HFF-Myc (cell line): ENCODE measurements at regions not wholly inside any gene's neighbourhood (a gene's known extent, or its start where the extent isn't known, plus 50 kb on each side); places are given as distances from the start of the nearest gene placed in this dataset.

ENCODE experiments used
- DNase-seq: peaks from one replicate; pipeline ENCODE4 v3.0.0-alpha.2; 2011; ENCODE audit warnings: low read depth; ENCODE audit errors: extremely low read depth
- H3K4me3 ChIP-seq: replicated peaks from 2 replicates; pipeline ENCODE4 v1.5.1; 2011; ENCODE audit warnings: low read depth, mild to moderate bottlenecking, control low read depth, low read length
- CTCF ChIP-seq: IDR thresholded peaks from 2 replicates; pipeline ENCODE4 v1.5.1; 2012; ENCODE audit warnings: mild to moderate bottlenecking, low read depth, low read length, control low read depth; ENCODE audit errors: missing control alignments

DNA sequence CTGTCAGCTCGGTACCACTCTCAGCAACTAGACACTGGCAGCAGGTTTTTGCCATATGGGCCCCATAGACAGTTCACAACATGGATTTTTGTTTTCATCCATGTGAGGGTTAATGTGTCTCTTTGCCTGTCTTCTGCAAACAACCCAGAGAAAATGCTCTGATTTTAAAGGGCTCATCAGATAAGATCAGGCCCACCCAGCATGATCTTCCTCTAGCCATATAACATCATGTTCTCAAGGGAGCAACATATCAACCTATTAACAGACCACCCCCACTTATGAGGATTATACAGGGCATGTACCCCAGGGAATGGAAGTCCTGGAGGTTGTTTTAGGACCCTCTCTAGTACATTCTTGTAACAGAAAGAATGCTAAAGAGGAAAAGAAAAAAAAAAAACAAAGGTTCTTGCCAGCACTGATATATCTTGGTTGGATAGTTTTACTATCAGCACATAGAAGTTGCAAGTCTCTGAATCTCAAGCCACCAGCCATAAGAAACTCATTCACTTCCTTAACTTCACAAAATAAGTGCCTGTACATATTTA lies 1015.1 kb downstream of the TLE4 start:
- no peak for DNase-seq

GRCh38 chr9:80571953-80572352 lies 1000.2 kb downstream of the TLE4 start:
- DNase-seq = no peak
- no peak for TF ChIP-seq CTCF
- no peak overlapping the region for H3K4me3 ChIP-seq

More for the DNA sequence above, 1015.1 kb downstream of the TLE4 start:
- no peak overlapping the region for H3K4me3 ChIP-seq
- no peak for TF ChIP-seq CTCF

- no peak for TF ChIP-seq CTCF
Measured at GRCh38 chr9:80569236-80569635, 997.5 kb downstream of the TLE4 start.

GRCh38 chr9:80561526-80561925 lies 989.8 kb downstream of the TLE4 start:
- no peak for DNase-seq
- no peak for TF ChIP-seq CTCF

More at GRCh38 chr9:80569236-80569635, 997.5 kb downstream of the TLE4 start:
- H3K4me3 ChIP-seq = no peak overlapping the region
- no peak for DNase-seq

GRCh38 chr9:80560976-80561375 lies 989.2 kb downstream of the TLE4 start:
- DNase-seq = no peak
- no peak for TF ChIP-seq CTCF
- no peak overlapping the region for H3K4me3 ChIP-seq

More at GRCh38 chr9:80561526-80561925, 989.8 kb downstream of the TLE4 start:
- H3K4me3 ChIP-seq = no peak overlapping the region

DNA sequence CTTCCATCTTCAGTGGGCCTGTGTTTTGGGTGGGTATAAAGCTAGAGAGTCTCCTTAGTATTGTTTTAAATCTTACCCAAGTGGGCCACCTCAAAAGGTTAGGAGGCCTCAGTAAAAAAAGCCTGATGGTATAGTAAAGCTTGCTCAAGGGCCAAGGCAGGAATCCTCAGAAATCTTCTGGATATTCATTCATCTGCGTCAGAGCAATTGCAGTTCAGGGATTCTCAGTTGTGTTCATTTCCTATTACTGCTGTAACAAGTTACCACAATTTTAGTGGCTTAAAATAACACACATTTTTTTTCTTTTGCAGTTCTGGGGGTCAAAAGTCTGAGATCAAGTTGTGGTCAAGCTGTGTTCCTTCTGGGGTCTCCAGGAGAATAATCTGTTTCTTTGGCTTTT lies 985.5 kb downstream of the TLE4 start:
- H3K4me3 ChIP-seq = no peak overlapping the region
- no peak for TF ChIP-seq CTCF
- no peak for DNase-seq

GRCh38 chr9:80556631-80557030 lies 984.9 kb downstream of the TLE4 start:
- H3K4me3 ChIP-seq = no peak overlapping the region
- no peak for TF ChIP-seq CTCF
- no peak for DNase-seq
